H1 (cell line): ENCODE measurements at regions not wholly inside any gene's neighbourhood (a gene's known extent, or its start where the extent isn't known, plus 50 kb on each side); places are given as distances from the start of the nearest gene placed in this dataset.

Experiments
- CTCF ChIA-PET: fragments of 300-600 bp; sonication (Branson Sonifier 250); formaldehyde crosslinking; loops from one replicate; lab custom pipeline; 2021; ENCODE audit not compliant: partially characterized antibody; lab: Charles Lee
- POLR2A ChIA-PET: fragments of 300-600 bp; sonication (Branson Sonifier 250); formaldehyde crosslinking; loops from one replicate; lab custom pipeline; 2021; ENCODE audit warnings: inconsistent platforms; ENCODE audit not compliant: partially characterized antibody; lab: Charles Lee
- DNase-seq, 2 experiments: peaks; one replicate each; pipeline versions ENCODE4 v3.0.0 to v3.0.0-alpha.2; 2010 to 2022; ENCODE audit warnings: low spot score in 2 of 2, low read depth in 1 of 2, mixed read lengths in 1 of 2
- FAIRE-seq: peaks from 2 replicates; lab custom pipeline; 2011; peaks lifted over from hg19 to GRCh38; lab: Jason Lieb, UNC
- H2AFZ ChIP-seq: 2 replicates; pipeline ENCODE4 v1.8.1; 2012; ENCODE audit warnings: low read length, inconsistent platforms
- H2AK5ac ChIP-seq: 2 replicates; pipeline ENCODE4 v1.6.1; 2013; ENCODE audit warnings: low read depth, low read length
- H2BK120ac ChIP-seq: replicated peaks from 2 replicates; pipeline ENCODE3; 2013; ENCODE audit warnings: low read depth, low read length, inconsistent platforms
- H2BK12ac ChIP-seq: 2 replicates; pipeline ENCODE4 v1.6.1; 2013; ENCODE audit warnings: low read depth, low read length
- H2BK15ac ChIP-seq: 2 replicates; pipeline ENCODE4 v1.6.1; 2013; ENCODE audit warnings: low read length
- H2BK20ac ChIP-seq: 2 replicates; pipeline ENCODE4 v1.6.1; 2013; ENCODE audit warnings: low read length
- H2BK5ac ChIP-seq: 2 replicates; pipeline ENCODE4 v1.6.1; 2013; ENCODE audit warnings: low read depth, low read length
- H3K14ac ChIP-seq: 2 replicates; pipeline ENCODE4 v1.6.1; 2013; ENCODE audit warnings: inconsistent platforms; ENCODE audit not compliant: insufficient read length
- H3K18ac ChIP-seq: 2 replicates; pipeline ENCODE4 v1.6.1; 2013; ENCODE audit warnings: low read length; ENCODE audit errors: extremely low read depth
- H3K23ac ChIP-seq: 2 replicates; pipeline ENCODE4 v1.6.1; 2013; ENCODE audit warnings: inconsistent platforms; ENCODE audit not compliant: insufficient read length
- H3K23me2 ChIP-seq: 2 replicates; pipeline ENCODE4 v1.6.1; 2013; ENCODE audit warnings: low read depth, low read length
- H3K27ac ChIP-seq: 2 replicates; pipeline ENCODE4 v1.6.1; 2011; ENCODE audit warnings: low read depth, low read length, inconsistent platforms
- H3K27me3 ChIP-seq, 4 experiments: replicated peaks in 1 of 4; 1 replicate in 1 of 4; 2 replicates in 3 of 4; pipeline versions ENCODE4 v1.6.1 to v1.8.1; 2011 to 2013; ENCODE audit warnings: low read length in 3 of 4, mild to moderate bottlenecking in 3 of 4, inconsistent platforms in 2 of 4, mixed read lengths in 2 of 4, moderate library complexity in 1 of 4; ENCODE audit not compliant: control insufficient read depth in 3 of 4, insufficient read depth in 3 of 4; ENCODE audit errors: extremely low read depth in 1 of 4
- H3K36me3 ChIP-seq, 4 experiments: 2 replicates each; pipeline versions ENCODE4 v1.6.1 to v1.8.1; 2011 to 2013; ENCODE audit warnings: mild to moderate bottlenecking in 4 of 4, low read length in 3 of 4, moderate library complexity in 2 of 4, control low read depth in 1 of 4, inconsistent platforms in 1 of 4; ENCODE audit not compliant: insufficient read depth in 4 of 4, control insufficient read depth in 2 of 4
- H3K4ac ChIP-seq: replicated peaks from 2 replicates; pipeline ENCODE3; 2013; ENCODE audit warnings: low read length, low read depth, mixed read lengths, inconsistent platforms; ENCODE audit not compliant: insufficient read length
- H3K4me1 ChIP-seq, 4 experiments: replicated peaks in 1 of 4; 1 replicate in 1 of 4; 2 replicates in 3 of 4; pipeline versions ENCODE4 v1.6.1 to v1.8.1; 2011 to 2013; ENCODE audit warnings: low read length in 3 of 4, inconsistent platforms in 2 of 4, mixed read lengths in 1 of 4; ENCODE audit not compliant: insufficient read depth in 4 of 4, control insufficient read depth in 3 of 4
- H3K4me2 ChIP-seq, 2 experiments: 2 replicates each; pipeline versions ENCODE4 v1.6.1 to v1.8.1; 2011 to 2013; ENCODE audit warnings: low read depth in 2 of 2, low read length in 2 of 2, control low read depth in 1 of 2, inconsistent platforms in 1 of 2, mild to moderate bottlenecking in 1 of 2; ENCODE audit not compliant: insufficient read depth in 1 of 2
- H3K4me3 ChIP-seq, 4 experiments: fragments of 200-600, 300-600 bp in 1 of 4; sonication (generic), shearing (Covaris generic), sonication (Bioruptor Twin) in 1 of 4; 2 replicates each; pipeline versions ENCODE4 v1.5.1 to v1.8.1; 2011 to 2016; ENCODE audit warnings: low read length in 4 of 4, low read depth in 3 of 4, control low read depth in 2 of 4, inconsistent platforms in 2 of 4, mild to moderate bottlenecking in 2 of 4, mixed read lengths in 1 of 4, moderate library complexity in 1 of 4; ENCODE audit not compliant: insufficient read depth in 2 of 4; ENCODE audit errors: extremely low read depth in 1 of 4
- H3K56ac ChIP-seq: replicated peaks from 2 replicates; pipeline ENCODE3; 2013; ENCODE audit warnings: low read depth, mild to moderate bottlenecking, mixed read lengths, low read length, inconsistent platforms; ENCODE audit not compliant: insufficient read length
- H3K79me1 ChIP-seq: 2 replicates; pipeline ENCODE4 v1.6.1; 2013; ENCODE audit warnings: low read depth, low read length, control low read depth
- H3K79me2 ChIP-seq, 2 experiments: 2 replicates each; pipeline versions ENCODE4 v1.6.1 to v1.8.1; 2012 to 2013; ENCODE audit warnings: low read length in 2 of 2, mild to moderate bottlenecking in 2 of 2, inconsistent platforms in 1 of 2; ENCODE audit not compliant: insufficient read depth in 2 of 2, control insufficient read depth in 1 of 2
- H3K9ac ChIP-seq, 4 experiments: replicated peaks in 1 of 4; 1 replicate in 1 of 4; 2 replicates in 3 of 4; pipeline versions ENCODE4 v1.6.1 to v1.8.1; 2011 to 2013; ENCODE audit warnings: low read depth in 3 of 4, low read length in 3 of 4, control low read depth in 2 of 4, mild to moderate bottlenecking in 2 of 4, moderate library complexity in 2 of 4, inconsistent platforms in 1 of 4; ENCODE audit errors: extremely low read depth in 1 of 4
- H3K9me3 ChIP-seq, 2 experiments: 2 replicates each; pipeline versions ENCODE4 v1.6.1 to v1.8.1; 2012 to 2013; ENCODE audit warnings: mild to moderate bottlenecking in 2 of 2, moderate library complexity in 2 of 2, control low read depth in 1 of 2, inconsistent platforms in 1 of 2, low read depth in 1 of 2, low read length in 1 of 2, mixed read lengths in 1 of 2; ENCODE audit not compliant: insufficient read depth in 2 of 2
- H4K20me1 ChIP-seq, 2 experiments: replicated peaks in 1 of 2; 2 replicates each; pipeline versions ENCODE3 to v1.8.1; 2011 to 2013; ENCODE audit warnings: inconsistent platforms in 2 of 2, low read length in 2 of 2, mild to moderate bottlenecking in 1 of 2; ENCODE audit not compliant: insufficient read depth in 2 of 2, control insufficient read depth in 1 of 2
- H4K5ac ChIP-seq: 2 replicates; pipeline ENCODE4 v1.6.1; 2013; ENCODE audit warnings: low read length, low read depth, mixed read lengths, inconsistent platforms; ENCODE audit not compliant: insufficient read length
- H4K8ac ChIP-seq: 2 replicates; pipeline ENCODE4 v1.8.0; 2013; ENCODE audit warnings: mild to moderate bottlenecking, moderate library complexity, low read length, inconsistent platforms; ENCODE audit not compliant: insufficient read depth; ENCODE audit errors: extremely low read depth
- H4K91ac ChIP-seq: replicated peaks from 2 replicates; pipeline ENCODE3; 2013; ENCODE audit warnings: low read length, mixed read lengths, inconsistent platforms; ENCODE audit not compliant: insufficient read length
- CREB1 ChIP-seq: IDR thresholded peaks from 2 replicates; pipeline ENCODE4 v1.6.1; 2012; ENCODE audit warnings: inconsistent platforms
- KDM1A ChIP-seq: fragments of 200-600, 300-600 bp; sonication (generic); IDR thresholded peaks from 2 replicates; pipeline ENCODE4 v1.7.1; 2016; ENCODE audit warnings: mild to moderate bottlenecking, low read length, borderline replicate concordance
- KDM4A ChIP-seq: IDR thresholded peaks from one replicate; pipeline ENCODE4 v1.7.1; 2012; ENCODE audit warnings: low read depth, mild to moderate bottlenecking, moderate library complexity, low read length, inconsistent platforms; ENCODE audit not compliant: severe bottlenecking
- TAF1 ChIP-seq: IDR thresholded peaks from 2 replicates; pipeline ENCODE4 v1.6.1; 2011; ENCODE audit warnings: mild to moderate bottlenecking, low read depth, low read length
- WGBS, 2 experiments: shearing (Covaris generic) in 1 of 2; methylation state at CpG; one replicate each; pipeline versions ENCODE4 v1.1.6 to v1.1.7; 2013 to 2015; ENCODE audit warnings: low lambda C conversion rate in 2 of 2, mixed read lengths in 2 of 2, inconsistent platforms in 1 of 2, low coverage in 1 of 2, missing lambda C conversion rate in 1 of 2; ENCODE audit not compliant: insufficient replicate concordance in 2 of 2, insufficient coverage in 1 of 2, insufficient read length in 1 of 2; ENCODE audit errors: extremely low coverage in 1 of 2, missing lambda C conversion rate in 1 of 2; 5-methylcytosine and 5-hydroxymethylcytosine counted together

DNA sequence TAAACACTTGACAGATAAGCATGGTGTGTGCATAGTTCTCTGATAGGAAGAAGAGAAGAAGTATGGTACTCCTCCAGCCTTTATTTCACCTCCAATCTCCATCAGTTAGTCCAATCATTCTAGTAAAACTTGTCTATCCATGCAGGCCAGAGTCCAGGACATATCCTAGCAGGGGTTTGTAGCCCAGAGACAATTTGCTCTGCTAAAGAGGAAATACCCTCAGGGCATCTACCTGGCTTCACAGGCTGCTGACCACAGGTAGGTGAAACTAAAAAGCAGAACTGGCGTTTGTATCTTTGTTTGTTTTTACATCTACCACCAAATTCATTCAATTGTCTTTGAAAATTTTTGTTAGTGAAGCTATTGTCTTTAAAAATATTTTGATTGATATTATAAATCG, 717.6 kb downstream of the FSCB start:
- Histone ChIP-seq H2AFZ (peak overlapping the region; percentile 9; the same call in 1 of the 2 replicates), H3K4me1 (no peaks in the 10 kb centered on the region; a peak in 1 of 7 replicates), H3K14ac (no peak overlapping the region), H2AK5ac (no peak overlapping the region), H3K79me2 (no peaks in the 10 kb centered on the region), H3K23me2 (no peaks in the 10 kb centered on the region), H3K9me3 (no peaks in the 10 kb centered on the region), H3K36me3 (no peaks in the 10 kb centered on the region), H4K8ac (no peak overlapping the region), H2BK15ac (no peak overlapping the region), H3K4ac (no peak overlapping the region), H3K9ac (no peak overlapping the region), H2BK120ac (no peak overlapping the region), H4K20me1 (no peaks in the 10 kb centered on the region), H2BK5ac (no peak overlapping the region), H3K27me3 (no peaks in the 10 kb centered on the region), H3K18ac (no peak overlapping the region), H3K79me1 (no peaks in the 10 kb centered on the region), H2BK20ac (no peak overlapping the region), H4K5ac (no peak overlapping the region), H3K56ac (no peak overlapping the region), H3K23ac (no peak overlapping the region), H3K27ac (no peak overlapping the region), H3K4me2 (no peak overlapping the region), H4K91ac (no peak overlapping the region), H3K4me3 (no peak overlapping the region), H2BK12ac (no peak overlapping the region)
- CTCF ChIA-PET, result no interaction called here
- no peak for FAIRE-seq
- TF ChIP-seq KDM4A, result no peak
- no peak for TF ChIP-seq CREB1
- no peak for TF ChIP-seq TAF1
- TF ChIP-seq KDM1A, result no peak
- 90% methylated on average over 2 of the region's 2 CpGs; no CpG with 5 or more reads in 1 of the 2 experiments for WGBS, 2 experiments
- no peak for DNase-seq
- POLR2A ChIA-PET, result no interaction called here
